AG08396 (cell line): ENCODE measurements at regions not wholly inside any gene's neighbourhood (a gene's known extent, or its start where the extent isn't known, plus 50 kb on each side); places are given as distances from the start of the nearest gene placed in this dataset.

ENCODE experiments used
- DNase-seq: peaks from one replicate; pipeline ENCODE4 v3.0.0; 2012; ENCODE audit warnings: low spot score, mixed read lengths

- no peak for DNase-seq
Measured at GRCh38 chr4:155094201-155094820, 114.1 kb upstream of the NPY2R start.

- no peak for DNase-seq
Measured at GRCh38 chr4:155099231-155099630, 109.2 kb upstream of the NPY2R start.

- no peak for DNase-seq
Measured at GRCh38 chr4:155106629-155107028, 101.8 kb upstream of the NPY2R start.

- no peak for DNase-seq
Measured at GRCh38 chr4:155107059-155107458, 101.4 kb upstream of the NPY2R start.

GRCh38 chr4:155114790-155115189 lies 93.6 kb upstream of the NPY2R start:
- no peak for DNase-seq

GRCh38 chr4:155119006-155119405 lies 89.4 kb upstream of the NPY2R start:
- DNase-seq, result no peak

- DNase-seq, result no peak
Measured at GRCh38 chr4:155120536-155120935, 87.9 kb upstream of the NPY2R start.

- no peak for DNase-seq
Measured at GRCh38 chr4:155122382-155122781, 86.1 kb upstream of the NPY2R start.

- DNase-seq, result no peak
Measured at GRCh38 chr4:155134136-155134535, 74.3 kb upstream of the NPY2R start.

- DNase-seq, result no peak
Measured at GRCh38 chr4:155140889-155141288, 67.5 kb upstream of the NPY2R start.

GRCh38 chr4:155143512-155143911 lies 64.9 kb upstream of the NPY2R start:
- DNase-seq, result no peak
